Naive thymus-derived CD4-positive, alpha-beta T cell (primary cell): ENCODE measurements at regions not wholly inside any gene's neighbourhood (a gene's known extent, or its start where the extent isn't known, plus 50 kb on each side); places are given as distances from the start of the nearest gene placed in this dataset.

ENCODE experiments used
- ATAC-seq: fragments of 150-1000 bp; cut with Tn5 transposase; 2 replicates; pipeline ENCODE4 v1.10.0; 2021; ENCODE audit warnings: mild to moderate bottlenecking, moderate library complexity
- CTCF ChIA-PET: fragments of 350-600 bp; sonication (Branson Sonifier 250); formaldehyde crosslinking; loops from one replicate; lab custom pipeline; 2021; ENCODE audit warnings: antibody characterized with exemption; lab: Charles Lee
- POLR2A ChIA-PET: fragments of 350-600 bp; sonication (Branson Sonifier 250); formaldehyde crosslinking; loops from one replicate; lab custom pipeline; 2021; ENCODE audit warnings: antibody characterized with exemption, inconsistent platforms; lab: Charles Lee
- DNase-seq, 9 donors: peaks; one replicate each; pipeline versions ENCODE4 v3.0.0 to v3.0.0-alpha.2; 2020 to 2022; ENCODE audit warnings: mixed read lengths in 1 of 9
- H3K27ac ChIP-seq: one replicate; pipeline ENCODE4 v1.7.0; 2013; ENCODE audit warnings: mild to moderate bottlenecking, low read depth, low read length, moderate library complexity
- H3K27me3 ChIP-seq, 2 donors: one replicate each; pipeline ENCODE4 v1.7.0; 2013; ENCODE audit warnings: low read length in 2 of 2, mild to moderate bottlenecking in 2 of 2, moderate library complexity in 2 of 2; ENCODE audit not compliant: control insufficient read depth in 2 of 2, insufficient read depth in 2 of 2
- H3K36me3 ChIP-seq, 3 experiments: 1 replicate in 2 of 3; 2 replicates in 1 of 3; pipeline ENCODE4 v1.7.0; 2013; ENCODE audit warnings: low read length in 3 of 3, mild to moderate bottlenecking in 3 of 3, moderate library complexity in 1 of 3; ENCODE audit not compliant: insufficient read depth in 3 of 3, control insufficient read depth in 2 of 3
- H3K4me1 ChIP-seq, 2 donors: one replicate each; pipeline ENCODE4 v1.7.0; 2013; ENCODE audit warnings: low read length in 2 of 2, mild to moderate bottlenecking in 2 of 2, moderate library complexity in 1 of 2; ENCODE audit not compliant: control insufficient read depth in 2 of 2, insufficient read depth in 2 of 2
- H3K4me3 ChIP-seq: 2 replicates; pipeline ENCODE4 v1.7.0; 2013; ENCODE audit warnings: mild to moderate bottlenecking, low read length
- H3K9me3 ChIP-seq, 3 experiments: 1 replicate in 2 of 3; 2 replicates in 1 of 3; pipeline ENCODE4 v1.7.0; 2013; ENCODE audit warnings: low read length in 3 of 3; ENCODE audit not compliant: control insufficient read depth in 2 of 3
- H3K27ac Mint-ChIP-seq, 9 donors: one replicate each; pipeline ENCODE4 v1.8.0; 2020 to 2022; ENCODE audit warnings: mixed read lengths in 9 of 9, mild to moderate bottlenecking in 8 of 9, moderate library complexity in 5 of 9, inconsistent platforms in 2 of 9
- H3K27me3 Mint-ChIP-seq, 5 donors: one replicate each; pipeline ENCODE4 v1.8.0; 2021 to 2022; ENCODE audit warnings: mixed read lengths in 5 of 5, mild to moderate bottlenecking in 1 of 5
- H3K36me3 Mint-ChIP-seq, 5 donors: one replicate each; pipeline ENCODE4 v1.8.0; 2020 to 2022; ENCODE audit warnings: mixed read lengths in 5 of 5, mild to moderate bottlenecking in 3 of 5, inconsistent platforms in 1 of 5
- H3K4me1 Mint-ChIP-seq, 7 donors: one replicate each; pipeline ENCODE4 v1.8.0; 2020 to 2022; ENCODE audit warnings: mixed read lengths in 7 of 7, mild to moderate bottlenecking in 3 of 7, inconsistent platforms in 1 of 7
- H3K4me3 Mint-ChIP-seq, 10 donors: one replicate each; pipeline ENCODE4 v1.8.0; 2020 to 2022; ENCODE audit warnings: mild to moderate bottlenecking in 10 of 10, mixed read lengths in 10 of 10, moderate library complexity in 6 of 10, inconsistent platforms in 2 of 10
- H3K9me3 Mint-ChIP-seq, 11 donors: one replicate each; pipeline ENCODE4 v1.8.0; 2020 to 2022; ENCODE audit warnings: mixed read lengths in 11 of 11, mild to moderate bottlenecking in 4 of 11, inconsistent platforms in 1 of 11, moderate library complexity in 1 of 11
- intact Hi-C, 2 donors: fragments of 100-400 bp; cut with micrococcal nuclease; formaldehyde crosslinking; loops; one replicate each; pipeline ENCODE4 v1.15.1; 2023

DNA sequence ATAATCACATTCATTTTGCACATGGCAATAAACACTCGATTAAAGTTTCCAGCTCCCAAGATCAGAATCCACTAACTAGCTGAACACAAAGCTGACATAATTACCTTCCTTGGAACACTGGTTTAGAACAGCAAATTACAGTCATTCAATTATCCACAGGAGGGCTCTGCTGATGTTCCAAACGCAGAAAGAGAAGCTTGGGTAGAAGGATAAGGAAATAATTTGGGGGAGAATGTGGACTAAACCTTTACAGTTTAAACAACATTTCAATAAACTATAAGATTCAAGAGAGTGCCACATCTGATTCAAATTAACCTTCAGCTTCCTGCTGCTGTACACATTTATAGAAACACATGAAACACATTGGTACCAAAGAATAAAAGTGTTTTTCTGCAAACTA is 67.8 kb upstream of the ARL4C start:
- ATAC-seq (no peak), DNase-seq (no peak)
- Histone ChIP-seq H3K4me1 (no peaks in the 10 kb centered on the region), H3K36me3 (no peaks in the 10 kb centered on the region), H3K9me3 (no peaks in the 10 kb centered on the region), H3K4me3 (no peak overlapping the region), H3K27me3 (no peaks in the 10 kb centered on the region), H3K27ac (no peak overlapping the region)
- intact Hi-C loops: no loop called here
- no peak overlapping the region for H3K27ac Mint-ChIP-seq
- POLR2A ChIA-PET: no interaction called here
- peaks cover 12 to 26% (median 23%) of the 10 kb centered on the region in 5 donors for H3K27me3 Mint-ChIP-seq
- H3K36me3 Mint-ChIP-seq: peaks cover 0 to 12% (median 0%) of the 10 kb centered on the region in 5 donors
- CTCF ChIA-PET: no interaction called here
- no peaks in the 10 kb centered on the region for H3K4me1 Mint-ChIP-seq
- H3K9me3 Mint-ChIP-seq: peaks cover 0 to 20% (median 6%) of the 10 kb centered on the region in 11 donors
- no peak overlapping the region for H3K4me3 Mint-ChIP-seq

DNA sequence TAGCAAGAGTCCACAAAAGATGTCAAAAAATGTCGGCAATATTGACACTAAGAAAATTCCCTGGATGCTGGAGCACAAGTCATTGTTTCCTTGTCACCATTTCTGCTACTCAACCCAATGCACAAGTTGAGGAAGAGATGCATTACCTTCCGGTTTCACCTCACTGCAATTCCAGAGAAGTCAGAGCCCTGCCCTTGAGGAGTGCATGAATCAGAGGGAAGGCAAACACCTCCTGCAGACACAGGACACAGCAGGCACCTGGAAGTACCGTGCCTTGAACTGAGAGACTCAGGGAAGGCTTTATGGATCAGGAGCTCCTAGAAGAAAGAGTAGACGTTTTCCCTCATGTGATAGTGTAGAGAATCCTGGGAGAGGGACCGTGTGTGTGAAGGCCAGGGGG is 62.7 kb upstream of the ARL4C start:
- no peaks in the 10 kb centered on the region for H3K4me1 Mint-ChIP-seq
- intact Hi-C loops: no loop called here
- no peak overlapping the region for H3K4me3 ChIP-seq
- no peak for DNase-seq
- H3K4me3 Mint-ChIP-seq: no peak overlapping the region
- H3K9me3 ChIP-seq: no peaks in the 10 kb centered on the region
- ATAC-seq: no peak
- no peaks in the 10 kb centered on the region for H3K36me3 ChIP-seq
- H3K27me3 Mint-ChIP-seq: peaks cover 3 to 20% (median 8%) of the 10 kb centered on the region in 5 donors
- POLR2A ChIA-PET: no interaction called here
- H3K27me3 ChIP-seq: no peaks in the 10 kb centered on the region
- H3K27ac ChIP-seq: no peak overlapping the region
- H3K27ac Mint-ChIP-seq: no peak overlapping the region
- H3K9me3 Mint-ChIP-seq: peaks cover 0 to 21% (median 6%) of the 10 kb centered on the region in 11 donors
- CTCF ChIA-PET: no interaction called here
- H3K4me1 ChIP-seq: no peaks in the 10 kb centered on the region
- H3K36me3 Mint-ChIP-seq: peaks cover 0 to 12% (median 0%) of the 10 kb centered on the region in 5 donors

DNA sequence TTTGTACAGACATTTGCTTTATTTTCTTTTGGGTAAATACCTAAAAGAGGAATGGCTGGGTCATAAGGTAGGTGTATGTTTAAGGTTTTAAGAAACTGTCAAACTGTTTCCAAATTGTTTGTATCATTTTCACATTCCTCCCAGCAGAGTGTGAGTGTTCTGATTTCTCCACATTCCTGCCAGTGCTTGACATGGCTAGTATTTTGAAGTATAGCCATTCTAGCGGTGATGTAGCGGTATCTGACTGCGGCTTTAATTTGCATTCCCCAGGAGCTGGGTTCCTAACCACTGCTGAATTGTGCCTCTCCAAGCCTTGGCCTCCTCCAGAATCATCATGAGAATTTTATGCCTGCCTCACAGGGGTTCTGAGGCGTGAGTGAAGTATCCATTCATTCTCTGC is 61.8 kb upstream of the ARL4C start:
- Histone ChIP-seq H3K4me1 (no peaks in the 10 kb centered on the region), H3K9me3 (no peaks in the 10 kb centered on the region), H3K27ac (no peak overlapping the region), H3K27me3 (no peaks in the 10 kb centered on the region), H3K4me3 (no peak overlapping the region), H3K36me3 (no peaks in the 10 kb centered on the region)
- Mint-ChIP-seq H3K4me1 (no peaks in the 10 kb centered on the region), H3K27me3 (peaks cover 3 to 20% (median 8%) of the 10 kb centered on the region in 5 donors), H3K9me3 (peaks cover 0 to 21% (median 6%) of the 10 kb centered on the region in 11 donors), H3K27ac (no peak overlapping the region), H3K4me3 (no peak overlapping the region), H3K36me3 (peaks cover 0 to 12% (median 0%) of the 10 kb centered on the region in 5 donors)
- CTCF ChIA-PET: no interaction called here
- DNase-seq (no peak), ATAC-seq (no peak)
- intact Hi-C loops: no loop called here
- POLR2A ChIA-PET: no interaction called here

DNA sequence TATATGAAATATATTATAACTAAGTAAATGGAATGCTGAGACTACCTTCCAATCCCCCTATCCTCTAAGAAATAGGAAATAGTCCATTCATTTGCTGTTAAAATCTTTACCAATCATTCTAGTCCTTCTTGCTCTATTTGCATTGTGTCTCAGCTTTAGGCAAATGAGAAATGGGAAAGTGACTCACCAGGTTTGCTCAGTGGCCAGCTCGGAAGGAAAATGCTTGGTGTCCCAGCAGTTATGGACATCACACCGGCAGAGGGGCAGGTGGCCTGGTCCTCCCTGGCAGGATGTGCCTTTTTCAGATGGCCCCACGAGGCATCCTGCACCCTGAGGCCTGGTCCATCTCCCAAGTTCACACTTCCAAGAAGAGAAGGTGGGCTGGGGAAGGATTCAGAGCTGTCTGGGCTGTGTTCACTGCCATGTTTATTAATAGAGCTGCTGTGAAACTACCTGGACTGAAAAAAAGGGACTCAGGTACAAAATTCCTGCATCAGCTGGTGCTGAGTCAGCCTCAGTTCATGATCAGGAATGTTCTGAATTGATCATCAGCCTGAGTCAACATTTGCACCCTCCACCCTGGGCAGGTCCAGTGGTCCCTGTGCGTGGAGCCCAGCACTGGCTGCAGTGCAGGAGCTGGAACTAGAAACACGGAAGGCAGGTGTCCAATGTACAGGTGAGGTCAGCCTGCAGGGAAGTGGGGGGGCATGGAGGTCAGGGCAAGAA is 60.1 kb upstream of the ARL4C start:
- no peak overlapping the region for H3K27ac Mint-ChIP-seq
- POLR2A ChIA-PET: no interaction called here
- peaks cover 0 to 12% (median 0%) of the 10 kb centered on the region in 5 donors for H3K36me3 Mint-ChIP-seq
- H3K27me3 ChIP-seq: no peaks in the 10 kb centered on the region
- peaks cover 0 to 21% (median 6%) of the 10 kb centered on the region in 11 donors for H3K9me3 Mint-ChIP-seq
- DNase-seq (no peak), ATAC-seq (no peak)
- no peaks in the 10 kb centered on the region for H3K36me3 ChIP-seq
- no peaks in the 10 kb centered on the region for H3K4me1 Mint-ChIP-seq
- CTCF ChIA-PET: interaction anchor here (0.5 to 1.3 kb wide), 2 partner anchors 12 to 17 kb away, joined by 3 to 4 read pairs; no protein-coding TSS in a partner anchor
- no peaks in the 10 kb centered on the region for H3K9me3 ChIP-seq
- no peak overlapping the region for H3K4me3 ChIP-seq
- no peak overlapping the region for H3K4me3 Mint-ChIP-seq
- H3K4me1 ChIP-seq: no peaks in the 10 kb centered on the region
- peaks cover 3 to 20% (median 8%) of the 10 kb centered on the region in 5 donors for H3K27me3 Mint-ChIP-seq
- H3K27ac ChIP-seq: no peak overlapping the region
- intact Hi-C loops: no loop called here

DNA sequence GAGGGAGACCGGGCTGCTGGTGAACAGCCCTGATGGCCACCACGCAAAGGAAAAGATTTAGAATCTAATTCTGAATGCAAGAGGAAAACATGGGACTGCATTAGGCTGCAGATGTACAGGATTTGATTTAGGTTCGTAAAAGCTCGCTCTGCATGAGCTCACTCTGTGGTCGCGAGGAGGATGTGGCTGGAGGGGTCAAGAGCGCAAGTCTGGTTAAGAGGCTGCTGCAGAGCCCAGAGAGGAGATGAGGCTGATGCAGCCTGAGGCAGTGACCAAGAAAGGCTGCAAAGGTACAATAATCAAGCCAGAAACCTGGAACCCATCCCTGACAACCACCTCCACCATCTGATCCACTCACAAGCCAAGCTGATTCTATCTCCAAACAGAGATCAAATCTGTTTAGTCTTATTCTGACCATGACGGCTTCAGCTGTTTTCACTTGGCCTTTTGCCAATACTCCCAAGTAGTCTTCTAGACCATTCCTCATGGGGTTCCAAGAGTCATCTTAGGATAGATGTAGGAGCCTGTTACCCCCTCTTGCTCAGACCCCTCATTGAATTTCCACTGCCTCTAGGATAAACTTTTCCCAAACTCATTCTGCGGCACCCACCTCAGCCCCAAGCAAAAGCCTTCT is 58.9 kb upstream of the ARL4C start:
- intact Hi-C loops: no loop called here
- peaks cover 0 to 11% (median 2%) of the 10 kb centered on the region in 11 donors for H3K9me3 Mint-ChIP-seq
- H3K36me3 ChIP-seq: no peaks in the 10 kb centered on the region
- no peaks in the 10 kb centered on the region for H3K27me3 ChIP-seq
- ATAC-seq: no peak
- H3K4me3 Mint-ChIP-seq: no peak overlapping the region
- H3K27ac ChIP-seq: no peak overlapping the region
- no peak overlapping the region for H3K27ac Mint-ChIP-seq
- no peaks in the 10 kb centered on the region for H3K4me1 ChIP-seq
- ChIA-PET CTCF (no interaction called here), POLR2A (no interaction called here)
- peaks cover 0 to 5% (median 0%) of the 10 kb centered on the region in 5 donors for H3K36me3 Mint-ChIP-seq
- peaks cover 0 to 3% (median 0%) of the 10 kb centered on the region in 7 donors for H3K4me1 Mint-ChIP-seq
- H3K4me3 ChIP-seq: no peak overlapping the region
- peaks cover 3 to 17% (median 8%) of the 10 kb centered on the region in 5 donors for H3K27me3 Mint-ChIP-seq
- H3K9me3 ChIP-seq: no peaks in the 10 kb centered on the region
- no peak for DNase-seq

DNA sequence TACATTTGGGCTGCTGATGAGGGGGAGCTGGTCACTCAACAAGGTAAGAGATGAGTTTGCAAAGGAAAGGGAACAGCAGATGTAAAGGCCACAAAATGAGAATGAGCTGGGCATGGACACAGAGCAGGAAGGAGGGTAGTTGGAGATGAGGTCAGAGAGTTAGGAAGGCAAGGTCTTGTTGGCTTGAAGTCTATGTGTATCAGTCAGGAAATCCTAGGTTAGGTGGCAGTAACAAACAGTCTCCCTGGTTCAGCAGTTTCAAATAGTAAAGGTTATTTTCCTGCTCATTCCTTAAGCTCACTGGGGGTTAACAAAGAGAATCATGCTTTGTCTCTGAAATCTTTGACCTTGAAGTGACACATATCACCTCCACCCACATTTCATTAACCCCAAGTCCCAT is 58.3 kb upstream of the ARL4C start:
- Histone ChIP-seq H3K27ac (no peak overlapping the region), H3K27me3 (no peaks in the 10 kb centered on the region), H3K36me3 (no peaks in the 10 kb centered on the region), H3K9me3 (no peaks in the 10 kb centered on the region), H3K4me1 (no peaks in the 10 kb centered on the region), H3K4me3 (no peak overlapping the region)
- Mint-ChIP-seq H3K36me3 (peaks cover 0 to 5% (median 0%) of the 10 kb centered on the region in 5 donors), H3K27me3 (peaks cover 6 to 13% (median 11%) of the 10 kb centered on the region in 5 donors), H3K4me1 (peaks cover 0 to 9% (median 4%) of the 10 kb centered on the region in 7 donors), H3K9me3 (peaks cover 0 to 6% (median 2%) of the 10 kb centered on the region in 11 donors), H3K27ac (no peak overlapping the region), H3K4me3 (no peak overlapping the region)
- ATAC-seq (no peak), DNase-seq (no peak)
- CTCF ChIA-PET: no interaction called here
- intact Hi-C loops: no loop called here
- POLR2A ChIA-PET: no interaction called here
